OCI-LY7 (cell line): ENCODE measurements at regions not wholly inside any gene's neighbourhood (a gene's known extent, or its start where the extent isn't known, plus 50 kb on each side); places are given as distances from the start of the nearest gene placed in this dataset.

Source experiments
- CTCF ChIP-seq: fragments of 200-600 bp; sonication (generic); conservative IDR thresholded peaks from 2 replicates; pipeline ENCODE4 v1.5.1; 2014; ENCODE audit warnings: mild to moderate bottlenecking, antibody characterized with exemption, low read length, moderate library complexity, mixed read lengths
- EZH2phosphoT487 ChIP-seq: fragments of 200-600 bp; sonication (generic); IDR thresholded peaks from 2 replicates; pipeline ENCODE4 v1.6.1; 2018; ENCODE audit warnings: low read depth, borderline replicate concordance, mild to moderate bottlenecking, mixed run types, antibody characterized with exemption, low read length, moderate library complexity, mixed read lengths

GRCh38 chr2:82826437-82826836, 1632.6 kb downstream of the SUCLG1 start:
- no peak for TF ChIP-seq CTCF
- TF ChIP-seq EZH2phosphoT487: no peak
